ENCODE measurements at regions not wholly inside any gene's neighbourhood (a gene's known extent, or its start where the extent isn't known, plus 50 kb on each side); places are given as distances from the start of the nearest gene placed in this dataset.

DNA sequence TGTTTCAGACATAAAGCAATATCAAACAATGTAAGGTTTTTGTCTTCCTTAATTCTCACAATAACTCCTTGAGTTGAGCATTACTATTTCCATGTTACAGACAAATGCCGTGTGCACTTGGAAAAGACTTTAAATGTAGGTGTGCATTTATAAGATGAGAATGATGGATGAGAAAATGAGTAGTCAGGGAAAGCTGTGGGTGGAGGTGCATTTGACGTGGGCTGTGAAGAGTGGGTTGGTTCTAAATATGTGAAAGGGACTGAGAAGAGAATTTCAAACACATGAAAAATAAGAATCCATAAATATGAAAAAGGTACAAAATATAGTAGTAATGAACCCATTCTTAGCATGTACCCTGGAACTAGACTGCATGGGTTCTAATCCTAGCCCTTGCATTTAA lies 171.6 kb upstream of the PPP2R2B start:
- TF ChIP-seq, protein P1, sequence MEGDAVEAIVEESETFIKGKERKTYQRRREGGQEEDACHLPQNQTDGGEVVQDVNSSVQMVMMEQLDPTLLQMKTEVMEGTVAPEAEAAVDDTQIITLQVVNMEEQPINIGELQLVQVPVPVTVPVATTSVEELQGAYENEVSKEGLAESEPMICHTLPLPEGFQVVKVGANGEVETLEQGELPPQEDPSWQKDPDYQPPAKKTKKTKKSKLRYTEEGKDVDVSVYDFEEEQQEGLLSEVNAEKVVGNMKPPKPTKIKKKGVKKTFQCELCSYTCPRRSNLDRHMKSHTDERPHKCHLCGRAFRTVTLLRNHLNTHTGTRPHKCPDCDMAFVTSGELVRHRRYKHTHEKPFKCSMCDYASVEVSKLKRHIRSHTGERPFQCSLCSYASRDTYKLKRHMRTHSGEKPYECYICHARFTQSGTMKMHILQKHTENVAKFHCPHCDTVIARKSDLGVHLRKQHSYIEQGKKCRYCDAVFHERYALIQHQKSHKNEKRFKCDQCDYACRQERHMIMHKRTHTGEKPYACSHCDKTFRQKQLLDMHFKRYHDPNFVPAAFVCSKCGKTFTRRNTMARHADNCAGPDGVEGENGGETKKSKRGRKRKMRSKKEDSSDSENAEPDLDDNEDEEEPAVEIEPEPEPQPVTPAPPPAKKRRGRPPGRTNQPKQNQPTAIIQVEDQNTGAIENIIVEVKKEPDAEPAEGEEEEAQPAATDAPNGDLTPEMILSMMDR (IDR thresholded peaks at IDR 0.05): no peak
- no peak for TF ChIP-seq POLR2A (IDR thresholded peaks at IDR 0.05)
